ENCODE measurements at regions not wholly inside any gene's neighbourhood (a gene's known extent, or its start where the extent isn't known, plus 50 kb on each side); places are given as distances from the start of the nearest gene placed in this dataset.
"Not testable (repeated sequence)": the region's sequence is repeated elsewhere in the genome, so short reads cannot be mapped to it uniquely, and the experiment has no call there.

DNA sequence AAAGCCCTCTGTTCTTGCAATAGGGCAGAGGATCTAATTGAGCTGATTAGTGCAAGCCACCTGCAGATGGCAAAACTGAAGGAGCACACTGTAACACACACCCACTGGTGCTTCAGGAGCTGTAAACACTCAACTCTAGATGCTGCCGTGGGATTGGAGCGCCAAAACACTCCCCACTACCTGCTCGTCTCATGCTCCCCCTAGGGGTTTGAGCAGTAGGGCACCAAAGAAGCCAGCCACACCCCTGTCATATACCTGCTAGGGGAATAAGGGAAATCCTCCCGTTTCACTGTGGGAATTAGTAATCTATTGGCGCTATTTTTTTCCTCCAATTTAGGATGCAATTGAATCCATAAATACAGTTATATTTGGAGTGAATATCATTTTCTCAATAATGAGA, 360.2 kb downstream of the GLUD2 start:
- no peak for FAIRE-seq
- no peak for DNase-seq (ENCODE audit: insufficient read length, low spot score)

DNA sequence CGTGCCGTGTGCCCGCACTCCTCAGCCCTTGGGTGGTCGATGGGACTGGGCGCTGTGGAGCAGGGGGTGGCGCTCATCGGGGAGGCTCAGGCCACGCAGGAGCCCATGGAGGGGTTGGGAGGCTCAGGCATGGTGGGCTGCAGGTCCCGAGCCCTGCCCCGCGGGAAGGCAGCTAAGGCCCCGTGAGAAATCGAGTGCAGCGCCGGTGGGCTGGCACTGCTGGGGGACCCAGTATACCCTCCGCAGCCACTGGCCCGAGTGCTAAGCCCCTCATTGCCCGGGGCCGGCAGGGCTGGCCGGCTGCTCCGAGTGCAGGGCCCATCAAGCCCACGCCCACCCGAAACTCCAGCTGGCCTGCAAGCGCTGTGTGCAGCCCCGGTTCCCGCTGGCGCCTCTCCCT, 384.1 kb downstream of the GLUD2 start:
- DNase-seq (ENCODE audit: insufficient read length, low spot score); FAIRE-seq: not testable (repeated sequence)

DNA sequence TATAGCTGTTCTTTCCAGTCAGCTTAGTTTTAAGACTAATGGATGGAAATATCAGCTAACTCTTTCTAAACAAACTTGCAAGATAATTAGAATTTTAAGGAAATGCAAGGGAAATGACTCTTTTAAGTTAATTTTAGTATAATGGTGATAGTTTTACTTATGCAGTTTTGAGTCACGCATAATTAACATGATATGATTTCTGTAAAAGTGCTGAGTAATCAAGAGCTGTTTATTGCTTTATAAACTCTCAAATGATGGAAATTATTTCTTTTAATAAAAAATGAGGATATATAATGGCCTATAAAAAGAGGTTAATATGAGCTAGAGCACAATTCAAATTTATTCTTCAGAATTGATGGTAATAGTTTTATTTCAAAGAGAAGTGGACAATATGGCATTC, 385.9 kb downstream of the GLUD2 start:
- FAIRE-seq, result no peak
- DNase-seq (ENCODE audit: insufficient read length, low spot score), result no peak

DNA sequence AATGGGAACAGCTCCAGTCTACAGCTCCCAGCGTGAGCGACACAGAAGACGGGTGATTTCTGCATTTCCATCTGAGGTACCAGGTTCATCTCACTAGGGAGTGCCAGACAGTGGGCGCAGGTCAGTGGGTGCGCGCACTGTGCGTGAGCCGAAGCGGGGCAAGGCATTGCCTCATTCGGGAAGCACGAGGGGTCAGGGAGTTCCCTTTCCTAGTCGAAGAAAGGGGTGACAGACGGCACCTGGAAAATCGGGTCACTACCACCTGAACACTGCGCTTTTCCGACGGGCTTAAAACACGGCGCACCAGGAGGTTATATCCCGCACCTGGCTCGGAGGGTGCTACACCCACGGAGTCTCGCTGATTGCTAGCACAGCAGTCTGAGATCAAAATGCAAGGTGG, 390.3 kb downstream of the GLUD2 start:
- not testable (repeated sequence) for FAIRE-seq; DNase-seq (ENCODE audit: insufficient read length, low spot score)

DNA sequence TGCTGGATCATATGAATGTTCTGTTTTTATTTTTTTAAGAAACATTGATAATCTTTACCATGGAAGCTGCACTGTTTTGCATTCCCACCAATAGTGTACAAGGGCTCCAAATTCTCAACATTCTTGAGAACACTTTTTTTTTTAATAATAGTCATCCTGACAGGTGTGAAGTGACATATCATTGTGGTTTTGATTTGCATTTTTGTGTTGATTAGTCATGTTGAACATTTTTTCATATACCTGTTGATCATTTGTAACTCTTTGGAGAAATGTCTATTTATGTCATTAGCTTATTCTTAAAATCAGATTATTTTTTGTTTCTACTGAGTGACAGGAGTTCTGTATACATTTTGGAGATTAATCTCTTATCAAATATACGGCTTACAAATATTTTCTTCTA, 408.5 kb downstream of the GLUD2 start:
- DNase-seq (ENCODE audit: insufficient read length, low spot score), result no peak
- no peak for FAIRE-seq

DNA sequence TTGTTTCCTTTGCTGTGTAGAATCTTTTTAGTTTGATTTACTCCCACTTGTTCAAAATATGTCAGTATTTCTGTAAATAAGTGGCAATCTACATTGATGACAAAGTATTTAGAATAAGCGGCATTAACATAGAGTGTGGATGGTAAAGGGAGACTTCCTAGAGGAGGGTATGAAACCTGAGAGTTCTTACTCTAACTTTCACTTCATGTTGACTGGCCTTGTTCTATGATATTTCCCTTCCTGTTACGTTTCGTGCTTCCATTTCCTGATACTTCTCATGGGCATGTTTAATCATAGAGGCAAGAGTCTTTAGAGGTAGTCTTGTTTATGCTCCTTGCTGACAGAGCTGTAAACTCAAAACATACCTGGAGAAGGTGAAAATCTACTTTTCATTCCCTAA, 408.9 kb downstream of the GLUD2 start:
- DNase-seq (ENCODE audit: insufficient read length, low spot score) (no peak), FAIRE-seq (no peak)

DNA sequence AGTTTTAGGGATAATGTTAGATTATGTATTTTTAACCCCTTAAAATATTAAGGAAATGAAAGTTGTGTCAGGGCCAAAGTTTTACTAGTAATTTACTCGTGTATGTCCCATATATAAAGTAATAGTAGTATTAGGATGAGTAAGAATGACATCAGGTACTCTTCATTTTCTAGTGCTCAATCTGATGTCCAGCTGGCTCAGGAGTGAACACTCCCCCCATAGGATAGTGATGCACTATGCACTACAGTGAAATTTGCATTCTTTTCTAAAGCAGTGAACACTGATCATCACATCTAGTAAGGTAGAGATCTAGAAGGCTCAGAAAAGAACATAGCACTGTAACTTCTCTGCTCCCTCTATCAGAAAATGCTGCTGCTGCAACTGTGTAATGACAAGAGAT, 409.7 kb downstream of the GLUD2 start:
- no peak for FAIRE-seq

DNA sequence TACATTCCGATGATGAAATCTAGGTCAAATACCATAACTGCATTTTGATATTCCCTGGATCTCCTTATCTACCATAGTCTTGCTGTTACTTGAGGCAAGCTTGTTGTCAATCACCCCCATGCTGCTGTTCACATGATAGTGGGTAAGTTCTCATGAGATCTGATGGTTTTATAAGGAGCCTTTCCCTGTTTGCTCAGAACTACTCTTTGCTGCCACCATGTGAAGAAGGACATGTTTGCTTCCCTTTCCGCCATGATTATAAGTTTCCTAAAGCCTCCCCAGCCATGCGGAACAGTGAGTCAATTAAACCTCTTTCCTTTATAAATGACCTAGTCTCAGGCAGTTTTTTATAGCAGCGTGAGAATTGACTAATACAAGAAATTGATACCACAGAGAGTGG, 432.0 kb downstream of the GLUD2 start:
- FAIRE-seq (no peak), DNase-seq (ENCODE audit: insufficient read length, low spot score) (no peak)

More for the DNA sequence above, 409.7 kb downstream of the GLUD2 start:
- DNase-seq (ENCODE audit: insufficient read length, low spot score), result no peak

DNA sequence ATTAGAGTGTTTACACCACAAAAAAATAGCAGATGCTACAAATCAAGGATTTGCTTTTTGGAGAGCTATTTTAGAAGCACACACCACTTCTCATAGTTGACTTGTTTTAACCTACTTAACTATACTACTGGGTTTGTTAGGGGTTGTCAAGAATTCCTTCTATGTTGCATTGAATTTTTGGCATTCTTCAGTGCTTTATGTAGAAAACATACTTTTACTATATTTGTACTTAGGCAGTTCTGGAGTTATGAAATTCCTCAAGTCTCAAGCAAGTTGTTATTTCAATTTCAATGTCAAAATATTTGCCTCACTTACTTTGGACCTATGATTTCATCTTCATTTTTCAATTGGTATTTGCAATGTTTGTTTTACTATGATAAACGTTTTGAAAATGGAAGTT, 449.6 kb downstream of the GLUD2 start:
- DNase-seq (ENCODE audit: insufficient read length, low spot score) (no peak), FAIRE-seq (no peak)

DNA sequence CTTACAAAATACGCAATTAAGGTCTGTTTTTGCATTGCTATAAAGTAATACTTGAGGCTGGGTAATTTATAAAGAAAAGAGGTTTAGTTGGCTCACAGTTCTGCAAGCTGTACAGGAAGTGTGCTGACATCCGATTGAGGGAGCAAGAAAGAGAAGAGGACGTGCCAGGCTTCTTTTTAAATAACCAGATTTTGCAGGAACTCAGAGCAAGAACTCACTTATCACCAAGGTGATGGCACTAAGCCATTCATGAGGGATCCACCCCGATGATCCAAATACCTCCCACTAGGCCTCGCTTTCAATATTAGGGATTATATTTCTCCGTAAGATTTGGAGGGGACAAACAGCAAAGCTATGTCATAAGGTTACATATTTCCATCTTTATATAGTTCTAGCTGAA, 456.7 kb downstream of the GLUD2 start:
- FAIRE-seq, result no peak

DNA sequence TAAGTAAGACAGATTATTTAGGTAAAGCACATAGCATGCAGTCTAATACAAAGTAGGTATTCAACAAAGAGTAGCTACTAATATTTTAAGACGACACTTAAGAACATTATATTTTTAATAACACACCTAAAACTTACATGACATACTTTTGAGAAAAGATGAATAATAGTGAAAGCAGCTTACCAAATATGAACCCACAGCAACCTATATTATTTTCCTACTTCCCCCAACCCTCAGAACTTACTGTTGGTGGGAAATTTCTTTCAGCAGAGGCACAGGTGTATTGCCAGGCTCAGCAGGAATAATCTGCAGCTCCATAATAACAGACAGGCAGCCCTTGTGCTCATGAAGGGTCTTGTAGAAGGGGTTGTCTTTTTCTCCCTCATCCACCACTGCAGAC, 498.9 kb downstream of the GLUD2 start:
- FAIRE-seq (no peak), DNase-seq (ENCODE audit: insufficient read length, low spot score) (no peak)

More for the DNA sequence above, 456.7 kb downstream of the GLUD2 start:
- no peak for DNase-seq (ENCODE audit: insufficient read length, low spot score)

DNA sequence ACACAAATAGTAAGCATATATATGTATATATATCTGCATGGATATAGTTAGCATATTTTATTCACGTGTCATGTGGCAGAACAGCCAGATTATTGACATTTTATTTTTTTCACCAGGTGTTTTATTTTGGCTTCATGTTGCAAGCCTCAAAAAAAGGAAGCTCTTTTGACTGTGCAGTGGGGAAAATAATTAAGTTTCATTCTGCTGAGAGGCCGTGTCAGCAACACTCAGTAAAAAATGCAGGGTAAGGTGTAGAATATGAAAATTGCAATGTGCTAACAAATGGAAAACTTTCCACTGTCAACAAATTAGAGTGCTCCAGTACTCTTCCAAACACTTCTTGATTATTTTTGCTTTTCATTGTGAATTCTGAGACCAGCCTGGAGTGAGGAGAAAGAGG, 511.5 kb downstream of the GLUD2 start:
- FAIRE-seq (no peak), DNase-seq (ENCODE audit: insufficient read length, low spot score) (no peak)

DNA sequence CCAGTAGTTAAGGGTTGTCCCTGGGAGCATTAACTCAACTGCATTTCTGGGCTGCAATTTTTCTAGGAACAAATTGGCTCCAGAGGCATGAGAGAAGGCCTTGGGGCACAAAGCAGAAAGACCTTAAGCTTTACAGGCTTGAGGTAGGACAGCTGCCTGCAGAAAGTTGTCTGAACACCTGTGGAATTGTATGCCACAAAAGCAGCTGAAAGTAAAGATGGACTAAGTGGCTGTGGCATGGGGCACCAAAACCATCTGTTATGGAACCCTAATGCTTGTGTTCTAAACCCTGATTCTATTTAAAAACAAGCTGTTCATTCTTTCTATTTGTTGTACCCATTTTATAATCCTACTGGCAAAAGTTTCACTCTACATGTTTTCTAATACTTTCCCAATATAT, 515.2 kb downstream of the GLUD2 start:
- DNase-seq (ENCODE audit: insufficient read length, low spot score) (no peak), FAIRE-seq (no peak)

DNA sequence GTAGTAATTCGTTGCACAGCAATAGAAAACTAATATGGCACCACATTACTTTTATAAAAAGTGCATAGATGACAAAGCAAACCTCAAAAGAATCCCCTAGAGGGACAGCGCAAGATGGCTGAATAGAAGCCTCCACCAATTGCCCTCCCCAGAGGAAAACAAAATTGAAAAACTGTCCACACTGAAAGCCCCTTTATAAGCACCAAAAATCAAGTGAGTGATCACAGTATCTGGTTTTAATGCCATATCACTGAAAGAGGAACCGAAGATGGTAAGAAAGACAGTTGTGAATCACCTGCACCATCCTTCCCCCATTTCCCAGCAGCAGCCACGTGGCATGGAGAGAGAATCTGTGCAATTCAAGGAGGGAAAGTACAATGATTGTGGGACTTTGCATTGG, 522.2 kb downstream of the GLUD2 start:
- no peak for FAIRE-seq
- no peak for DNase-seq (ENCODE audit: insufficient read length, low spot score)

DNA sequence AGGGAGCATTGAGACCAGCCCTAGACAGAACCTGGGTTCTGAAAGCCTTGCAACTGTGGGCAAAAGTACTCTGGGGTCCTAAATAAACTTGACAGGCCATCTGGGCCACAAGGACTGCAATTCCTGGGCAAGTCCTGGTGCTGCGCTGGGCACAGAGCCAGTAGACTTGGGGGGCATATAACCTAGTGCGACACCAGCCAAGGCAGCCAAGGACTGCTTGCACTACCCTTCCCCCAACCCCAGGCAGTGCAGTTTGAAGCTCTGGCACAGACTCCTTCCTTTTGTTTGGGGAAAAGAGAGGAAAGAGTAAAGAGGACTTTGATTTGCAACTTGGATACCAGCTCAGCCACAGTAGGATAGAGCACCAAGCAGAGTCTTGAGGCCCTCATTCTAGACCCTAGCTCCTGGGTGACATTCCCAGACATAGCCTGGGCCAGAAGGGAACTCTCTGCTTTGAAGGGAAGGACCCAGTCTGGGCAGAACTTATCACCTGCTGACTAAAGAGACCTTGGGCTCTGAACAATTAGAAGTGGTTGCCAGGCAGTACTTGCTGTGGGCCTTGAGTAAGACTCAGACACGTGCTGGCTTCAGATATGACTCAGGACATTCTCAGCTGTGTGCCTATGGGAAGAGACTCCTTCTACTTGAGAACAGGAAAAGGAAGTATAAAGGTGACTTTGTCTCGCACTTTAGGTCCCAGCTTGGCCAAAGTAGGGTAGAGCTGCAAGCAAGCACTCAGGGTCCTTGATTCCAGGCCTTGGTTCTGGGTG, 522.8 kb downstream of the GLUD2 start:
- DNase-seq (ENCODE audit: insufficient read length, low spot score) (no peak), FAIRE-seq (no peak)

DNA sequence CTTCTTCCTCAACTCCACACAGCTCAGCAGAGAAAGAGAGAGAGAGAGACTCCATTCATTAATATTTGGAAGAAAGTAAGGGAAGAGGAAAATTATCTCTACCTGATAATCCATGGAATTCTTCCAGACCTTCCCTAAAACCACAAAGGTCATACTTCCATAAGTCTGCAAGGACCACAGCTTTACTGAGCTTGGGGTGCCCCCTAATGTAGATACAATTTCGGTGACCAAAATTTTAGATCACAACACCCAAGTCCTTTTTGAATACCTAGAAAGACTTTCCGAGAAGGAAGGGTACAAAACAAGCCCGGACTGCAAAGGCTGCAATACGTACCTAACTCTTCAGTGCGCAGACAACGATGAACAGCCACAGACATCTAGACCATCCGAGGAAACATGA, 523.9 kb downstream of the GLUD2 start:
- DNase-seq (ENCODE audit: insufficient read length, low spot score), result no peak
- no peak for FAIRE-seq

DNA sequence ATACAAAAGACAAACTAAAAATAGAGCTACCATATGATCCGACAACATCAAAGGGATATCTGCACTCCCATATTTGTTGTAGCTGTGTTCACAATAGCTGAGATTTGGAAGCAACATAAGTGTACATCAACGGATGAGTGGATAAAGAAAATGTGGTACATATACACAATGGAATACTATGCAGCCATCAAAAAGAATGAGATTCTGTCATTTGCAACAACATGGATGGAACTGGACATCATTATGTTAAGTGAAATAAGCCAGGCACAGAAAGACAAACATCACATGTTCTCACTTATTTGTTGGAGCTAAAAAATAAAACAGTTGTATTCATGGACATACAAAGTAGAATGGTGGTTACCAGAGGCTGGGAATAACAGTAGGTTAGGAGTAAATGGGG, 527.0 kb downstream of the GLUD2 start:
- not testable (repeated sequence) for DNase-seq (ENCODE audit: insufficient read length, low spot score); FAIRE-seq

DNA sequence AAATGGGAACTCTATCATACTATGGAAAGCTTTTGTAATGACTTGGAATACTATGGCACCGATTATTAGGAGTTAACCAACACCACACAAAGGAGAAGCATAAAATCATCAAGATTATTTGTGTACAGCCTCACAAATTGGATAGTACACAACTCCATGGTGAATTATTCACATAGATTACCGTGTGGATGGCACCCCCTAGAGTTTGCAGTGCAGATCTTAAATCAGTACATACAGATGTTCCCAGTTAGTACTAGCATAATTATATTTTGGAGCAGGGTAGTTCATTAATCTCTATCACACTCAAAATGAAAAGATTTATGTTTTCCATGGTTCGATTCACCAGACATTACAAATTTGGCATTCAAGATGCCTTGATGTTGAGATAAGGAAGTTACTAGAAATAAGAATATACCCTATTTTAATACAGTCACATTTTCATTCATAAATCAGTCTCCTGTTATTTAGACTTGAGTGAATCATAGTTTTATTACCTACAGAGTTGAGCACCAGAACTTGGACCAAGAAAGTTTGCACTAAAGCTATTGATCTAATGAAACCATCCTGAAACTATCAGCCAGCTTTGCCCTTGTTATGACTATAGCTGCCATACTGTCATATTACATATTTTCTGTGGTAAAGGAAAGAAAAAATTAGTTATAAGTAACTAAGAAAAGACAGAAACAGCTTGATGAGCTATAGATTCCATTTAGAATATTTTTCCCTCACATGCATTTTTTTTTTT, 531.8 kb downstream of the GLUD2 start:
- no peak for DNase-seq (ENCODE audit: insufficient read length, low spot score)
- FAIRE-seq, result no peak

DNA sequence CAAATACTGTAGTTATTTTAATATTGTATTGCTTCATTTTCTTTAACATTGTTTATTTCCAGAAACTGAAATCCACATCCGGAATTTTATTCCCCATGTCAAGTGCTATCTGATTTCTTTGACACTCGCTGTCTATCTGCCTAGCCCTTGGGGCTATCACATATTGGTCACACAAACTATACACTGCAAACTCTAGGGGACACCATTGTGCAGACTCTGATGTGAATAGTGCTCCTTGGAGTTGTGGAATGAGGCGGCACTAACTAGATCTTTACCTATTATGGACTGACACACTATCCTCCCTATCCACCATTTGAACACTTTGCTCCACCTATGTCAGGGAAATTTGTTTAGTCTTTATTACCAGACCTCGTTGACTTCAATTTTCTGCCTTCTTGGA, 534.5 kb downstream of the GLUD2 start:
- no peak for DNase-seq (ENCODE audit: insufficient read length, low spot score)

DNA sequence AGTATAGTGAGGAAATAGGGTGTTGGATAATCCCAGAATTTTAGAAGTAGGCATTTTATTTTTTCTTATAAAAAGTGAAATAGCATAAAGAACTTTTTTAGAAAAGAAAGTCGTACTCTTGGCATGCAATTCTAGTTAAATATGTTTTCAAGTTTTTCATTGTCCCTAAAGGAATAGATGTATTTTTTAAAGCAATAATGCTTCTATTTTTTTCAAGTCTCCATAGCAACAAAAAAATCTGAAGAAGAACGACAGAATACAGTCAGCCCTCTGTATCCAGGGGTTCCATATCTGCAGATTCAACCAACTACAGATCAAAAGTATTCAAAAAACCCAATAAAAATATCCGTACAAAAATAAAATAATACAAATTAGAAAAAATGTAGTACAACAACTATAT, 538.2 kb downstream of the GLUD2 start:
- DNase-seq (ENCODE audit: insufficient read length, low spot score) (no peak), FAIRE-seq (no peak)

More for the DNA sequence above, 534.5 kb downstream of the GLUD2 start:
- FAIRE-seq, result no peak

DNA sequence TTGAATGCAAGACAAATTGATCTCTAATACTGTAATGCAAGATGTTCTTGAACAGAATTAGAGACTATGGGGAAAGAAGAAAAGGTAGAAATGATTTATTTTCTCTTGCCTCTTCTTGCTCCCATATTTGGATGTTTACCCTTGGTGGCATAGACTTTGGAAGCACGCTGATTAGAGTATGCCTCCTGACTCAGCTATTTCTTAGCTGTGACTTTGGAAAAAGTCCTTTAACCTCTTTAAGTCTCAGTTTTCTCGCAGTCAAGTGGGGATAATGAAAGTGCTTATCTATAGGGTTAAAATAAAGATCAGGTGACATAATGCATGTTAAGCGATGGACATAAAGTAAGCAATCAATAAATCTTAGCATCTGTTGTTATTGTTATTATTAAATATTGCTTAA, 545.5 kb downstream of the GLUD2 start:
- no peak for DNase-seq (ENCODE audit: insufficient read length, low spot score)
- no peak for FAIRE-seq

DNA sequence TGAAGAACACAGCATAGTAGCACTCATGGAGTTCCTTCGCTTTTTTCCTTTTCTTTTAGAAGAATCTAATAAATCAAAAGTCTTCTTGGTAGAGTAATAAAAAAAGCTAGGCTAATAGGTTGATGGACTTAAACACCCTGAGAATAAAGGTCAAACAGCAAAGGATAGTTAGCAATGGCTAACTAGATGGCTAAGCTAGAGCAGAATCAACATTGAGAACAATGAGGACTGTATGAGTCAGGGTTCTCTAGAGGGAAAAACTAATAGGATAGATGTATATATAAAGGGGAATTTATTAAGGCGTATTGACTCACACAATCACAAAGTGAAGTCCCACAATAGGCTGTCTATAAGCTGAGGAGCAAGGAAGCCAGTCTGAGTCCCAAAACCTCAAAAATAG, 550.9 kb downstream of the GLUD2 start:
- no peak for DNase-seq (ENCODE audit: insufficient read length, low spot score)
- no peak for FAIRE-seq

Data from HTR-8/SVneo (cell line).